SK-N-MC (cell line): ENCODE measurements at regions not wholly inside any gene's neighbourhood (a gene's known extent, or its start where the extent isn't known, plus 50 kb on each side); places are given as distances from the start of the nearest gene placed in this dataset.

ENCODE experiments used
- DNase-seq: peaks from one replicate; pipeline ENCODE4 v3.0.0-alpha.2; 2011; ENCODE audit warnings: low read depth, low spot score
- H3K27ac ChIP-seq: fragments of 200-600 bp; sonication (generic); 2 replicates; pipeline ENCODE4 v1.5.1; 2016; ENCODE audit warnings: mixed run types
- H3K36me3 ChIP-seq: fragments of 200-600 bp; sonication (generic); 2 replicates; pipeline ENCODE4 v1.6.1; 2017; ENCODE audit warnings: antibody characterized with exemption, low read length, mixed read lengths; ENCODE audit not compliant: insufficient read depth
- H3K4me3 ChIP-seq: fragments of 200-600 bp; sonication (generic); 2 replicates; pipeline ENCODE4 v1.5.1; 2016
- H3K9ac ChIP-seq: fragments of 200-600 bp; sonication (generic); 2 replicates; pipeline ENCODE4 v1.8.0; 2017; ENCODE audit warnings: mixed run types, mixed read lengths; ENCODE audit not compliant: insufficient read length
- H3K9me3 ChIP-seq: fragments of 200-600 bp; sonication (generic); 2 replicates; pipeline ENCODE4 v1.6.1; 2017; ENCODE audit warnings: low read depth, mild to moderate bottlenecking, antibody characterized with exemption, low read length, moderate library complexity, mixed read lengths
- EZH2 ChIP-seq: fragments of 200-600 bp; sonication (generic); IDR thresholded peaks from one replicate; pipeline ENCODE4 v1.6.1; 2017; ENCODE audit warnings: antibody characterized with exemption
- FOXP2 ChIP-seq: optimal IDR thresholded peaks from 2 replicates; pipeline ENCODE3; 2011; ENCODE audit warnings: mild to moderate bottlenecking, moderate library complexity; ENCODE audit not compliant: insufficient read depth; ENCODE audit errors: extremely low read length, control extremely low read depth
- POLR2AphosphoS5 ChIP-seq: IDR thresholded peaks from 2 replicates; pipeline ENCODE4 v1.6.1; 2012; ENCODE audit warnings: mild to moderate bottlenecking, low read depth, low read length, borderline replicate concordance

DNA sequence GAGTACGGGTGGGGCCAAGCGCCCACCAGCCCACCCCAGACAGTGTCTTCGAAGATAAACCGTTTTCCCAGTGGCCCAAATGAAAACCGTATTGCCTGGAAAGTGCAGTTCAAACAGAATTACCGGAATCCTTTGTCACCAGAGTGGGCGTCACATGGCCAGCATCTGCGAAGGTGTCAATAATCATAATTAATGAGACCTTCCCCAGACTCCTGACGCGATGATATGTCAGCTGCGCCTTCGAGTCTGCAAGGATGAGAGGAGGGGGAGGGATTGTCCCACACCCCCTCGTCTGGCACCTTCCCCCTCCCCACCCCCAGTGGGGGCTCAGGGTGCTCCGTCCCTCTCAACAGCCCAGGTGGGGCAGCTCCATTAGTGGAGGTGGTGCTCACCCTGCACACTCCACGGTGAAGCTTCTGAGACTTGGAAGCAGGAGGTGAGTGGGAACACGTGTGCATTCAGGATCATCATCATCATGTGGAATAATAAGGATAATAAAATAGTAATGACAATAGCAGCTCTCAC lies 215.1 kb downstream of the PTPRU start:
- DNase-seq: no peak
- H3K4me3 ChIP-seq: no peak overlapping the region
- H3K36me3 ChIP-seq: no peaks in the 10 kb centered on the region
- H3K9me3 ChIP-seq: no peaks in the 10 kb centered on the region
- TF ChIP-seq EZH2 (no peak), POLR2AphosphoS5 (no peak), FOXP2 (no peak)
- H3K9ac ChIP-seq: no peak overlapping the region
- H3K27ac ChIP-seq: no peak overlapping the region

DNA sequence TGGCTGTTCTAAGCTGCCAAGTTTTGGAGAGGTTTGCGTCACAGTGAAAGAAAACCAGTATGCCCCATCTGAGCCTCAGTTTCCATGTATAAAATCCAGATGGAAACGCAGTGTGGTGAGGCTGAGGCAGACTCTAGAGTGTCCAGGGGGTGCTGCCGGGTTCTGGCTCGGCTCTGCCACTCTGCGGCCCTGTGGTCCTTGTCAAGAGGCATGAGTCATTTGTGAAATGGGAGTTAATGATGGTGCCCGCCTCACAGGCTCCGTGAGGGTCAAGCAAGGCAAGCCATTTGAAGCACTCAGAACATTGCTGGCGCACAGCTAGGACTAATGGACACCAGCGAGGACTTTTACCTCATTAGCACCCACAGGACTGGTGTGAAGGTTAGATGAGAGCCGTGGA lies 214.3 kb downstream of the PTPRU start:
- DNase-seq: no peak
- no peak overlapping the region for H3K27ac ChIP-seq
- no peaks in the 10 kb centered on the region for H3K9me3 ChIP-seq
- H3K4me3 ChIP-seq: no peak overlapping the region
- H3K36me3 ChIP-seq: no peaks in the 10 kb centered on the region
- TF ChIP-seq EZH2 (no peak), FOXP2 (no peak), POLR2AphosphoS5 (no peak)
- no peak overlapping the region for H3K9ac ChIP-seq

DNA sequence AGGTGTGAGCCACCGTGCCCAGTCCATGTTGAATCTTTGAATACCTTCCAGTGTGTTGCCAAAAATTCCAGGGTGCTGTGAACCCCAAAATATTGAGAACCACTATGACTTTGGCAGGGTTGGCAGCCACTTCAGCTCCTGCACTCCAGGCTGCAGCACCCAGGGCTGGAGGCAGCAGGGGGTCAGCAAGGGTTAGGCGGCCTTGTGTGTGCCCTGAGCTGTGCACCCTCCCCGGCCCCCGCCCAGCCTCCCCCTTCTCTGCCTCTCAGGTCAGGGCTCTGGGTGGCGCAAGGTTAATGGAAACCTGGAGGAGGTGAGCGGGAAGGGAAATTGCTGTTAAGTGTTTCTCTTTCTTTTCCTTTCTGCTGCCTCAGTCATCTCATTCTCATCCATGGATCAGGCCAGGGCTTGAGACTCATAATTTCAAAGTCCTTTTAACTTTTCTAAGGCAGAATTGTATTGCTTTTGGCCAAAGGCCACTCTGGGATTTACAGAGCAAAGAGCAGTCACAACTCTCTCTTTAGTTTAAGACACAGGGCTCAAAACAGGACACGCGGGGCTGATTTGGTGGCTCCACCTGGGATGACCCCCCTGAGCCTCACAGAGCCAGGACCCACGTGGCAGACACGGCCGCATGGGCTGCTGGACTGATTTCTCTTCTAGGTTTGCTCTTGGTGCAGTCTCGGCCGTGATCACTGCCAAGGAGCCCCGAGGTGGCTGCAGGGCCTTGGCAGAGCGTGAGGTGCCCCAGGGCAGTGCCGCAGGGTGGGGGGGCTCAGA lies 212.3 kb downstream of the PTPRU start:
- Histone ChIP-seq H3K36me3 (no peaks in the 10 kb centered on the region), H3K9me3 (no peaks in the 10 kb centered on the region), H3K9ac (no peak overlapping the region), H3K27ac (no peak overlapping the region), H3K4me3 (no peak overlapping the region)
- TF ChIP-seq EZH2 (no peak), FOXP2 (no peak), POLR2AphosphoS5 (no peak)
- DNase-seq: no peak

- H3K36me3 ChIP-seq: no peaks in the 10 kb centered on the region
- no peak overlapping the region for H3K4me3 ChIP-seq
- no peak overlapping the region for H3K27ac ChIP-seq
- TF ChIP-seq EZH2: no peak
- no peak for TF ChIP-seq POLR2AphosphoS5
- no peak for TF ChIP-seq FOXP2
- no peak for DNase-seq
- H3K9ac ChIP-seq: no peak overlapping the region
- H3K9me3 ChIP-seq: no peaks in the 10 kb centered on the region
Measured at GRCh38 chr1:29447368-29447767, 211.0 kb downstream of the PTPRU start.

DNA sequence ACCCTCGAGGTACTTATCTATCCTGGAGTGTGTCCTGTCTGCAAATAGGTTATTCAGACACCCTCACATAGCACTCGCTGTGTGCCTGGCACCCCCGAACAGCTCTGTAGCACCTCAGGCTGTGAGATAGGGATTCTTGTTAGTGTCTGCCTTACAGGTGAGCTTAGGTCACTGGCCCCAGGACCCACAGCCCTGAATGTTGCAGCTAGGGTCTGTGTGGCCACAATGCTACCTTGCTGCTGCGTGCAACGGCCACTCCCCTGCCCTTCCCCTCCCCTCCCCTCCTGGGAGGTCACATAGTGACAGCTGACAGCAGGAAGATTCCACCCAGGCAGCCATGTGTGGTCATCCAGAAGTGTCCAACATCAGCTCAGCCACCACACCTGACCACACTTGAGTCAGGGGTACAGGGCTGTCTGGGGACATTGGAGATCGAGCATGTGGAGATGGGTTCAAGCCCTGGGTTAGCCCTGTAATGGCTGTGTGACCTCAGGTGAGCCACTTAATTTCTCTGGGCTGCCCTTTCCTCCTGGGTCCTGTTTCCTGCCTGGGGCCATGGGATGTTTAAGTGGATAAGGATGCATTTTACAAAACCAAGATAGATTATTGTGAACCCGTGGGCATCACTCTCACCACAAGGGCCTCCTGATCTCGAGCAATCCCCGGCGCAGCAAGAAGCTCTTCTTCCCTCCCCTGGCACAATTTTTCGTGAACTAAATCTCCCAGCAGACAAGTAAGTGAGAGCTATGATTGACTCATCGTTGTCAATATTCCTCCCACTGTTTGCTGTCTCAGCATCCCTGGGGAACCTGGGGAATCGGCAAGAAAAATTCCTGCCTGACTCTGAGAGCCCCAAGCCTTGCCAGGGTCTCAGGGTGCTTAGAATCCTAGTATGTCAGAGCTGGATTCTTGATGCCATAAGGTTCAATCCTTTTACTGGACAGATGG lies 208.7 kb downstream of the PTPRU start:
- no peak overlapping the region for H3K9ac ChIP-seq
- H3K36me3 ChIP-seq: no peaks in the 10 kb centered on the region
- DNase-seq: no peak
- no peak overlapping the region for H3K4me3 ChIP-seq
- no peaks in the 10 kb centered on the region for H3K9me3 ChIP-seq
- no peak for TF ChIP-seq EZH2
- no peak for TF ChIP-seq POLR2AphosphoS5
- no peak for TF ChIP-seq FOXP2
- H3K27ac ChIP-seq: no peak overlapping the region

- Histone ChIP-seq H3K9ac (no peak overlapping the region), H3K27ac (no peak overlapping the region), H3K4me3 (no peak overlapping the region), H3K36me3 (no peaks in the 10 kb centered on the region), H3K9me3 (no peaks in the 10 kb centered on the region)
- DNase-seq: no peak
- TF ChIP-seq FOXP2 (no peak), EZH2 (no peak), POLR2AphosphoS5 (no peak)
Measured at GRCh38 chr1:29444081-29444715, 207.9 kb downstream of the PTPRU start.

- no peak for TF ChIP-seq POLR2AphosphoS5
- no peak for TF ChIP-seq EZH2
- TF ChIP-seq FOXP2: no peak
- no peaks in the 10 kb centered on the region for H3K36me3 ChIP-seq
- H3K27ac ChIP-seq: no peak overlapping the region
- H3K9ac ChIP-seq: no peak overlapping the region
- no peaks in the 10 kb centered on the region for H3K9me3 ChIP-seq
- no peak for DNase-seq
- no peak overlapping the region for H3K4me3 ChIP-seq
Measured at GRCh38 chr1:29441916-29442668, 205.8 kb downstream of the PTPRU start.
